ENCODE measurements at regions not wholly inside any gene's neighbourhood (a gene's known extent, or its start where the extent isn't known, plus 50 kb on each side); places are given as distances from the start of the nearest gene placed in this dataset.

- no peak for TF ChIP-seq CTCF (conservative IDR thresholded peaks at IDR 0.05)
- Mint-ChIP-seq H3K4me1 (0 out of 4 replicates have a peak, but pooled peaks cover 0 to 8% of the 10 kb centered on the region in 2 experiments), H3K9me3 (peaks cover 16 to 22% of the 10 kb centered on the region in 2 experiments; a peak in 4 of 5 replicates), H3K27ac (no peak overlapping the region), H3K36me3 (ENCODE audit: insufficient read depth in 1 of 3, low read depth in 3 of 3) (peaks cover 8 to 24% (median 19%) of the 10 kb centered on the region in 3 experiments), H3K4me3 (no peak overlapping the region), H3K27me3 (ENCODE audit: low read depth) (no peaks in the 10 kb centered on the region)
- no peak overlapping the region for H4K8ac ChIP-seq (replicated peaks; ENCODE audit: insufficient read length, low read depth, low read length)
- peaks cover 7% of the 10 kb centered on the region for H3K9me3 ChIP-seq (ENCODE audit: control insufficient read depth, low read depth, low read length)
- no peak overlapping the region for H2BK20ac ChIP-seq (ENCODE audit: low read depth, low read length, poor library complexity, severe bottlenecking)
- no peak overlapping the region for H2BK12ac ChIP-seq (ENCODE audit: insufficient read length, low read depth, low read length)
- H3K4me2 ChIP-seq (ENCODE audit: insufficient read depth, insufficient read length, low read length): no peak overlapping the region
- DNase-seq: no peak
- H2BK15ac ChIP-seq (ENCODE audit: low read depth, low read length): no peak overlapping the region
- H3K27me3 ChIP-seq (ENCODE audit: insufficient read depth, low read length): no peaks in the 10 kb centered on the region
- H2BK5ac ChIP-seq (ENCODE audit: insufficient read length, low read length): no peak overlapping the region
- no peak overlapping the region for H2BK120ac ChIP-seq (ENCODE audit: low read depth, low read length, poor library complexity, severe bottlenecking)
- no peak overlapping the region for H4K5ac ChIP-seq (ENCODE audit: insufficient read length, low read depth, low read length)
- no peak overlapping the region for H3K56ac ChIP-seq (ENCODE audit: insufficient read length, low read depth, low read length)
- no peaks in the 10 kb centered on the region for H3K4me1 ChIP-seq (ENCODE audit: insufficient read depth, low read length)
- no peak overlapping the region for H3K23ac ChIP-seq (ENCODE audit: insufficient read length, low read depth, low read length)
- H3K79me1 ChIP-seq (ENCODE audit: insufficient read depth, low read depth, low read length, poor library complexity, severe bottlenecking): no peaks in the 10 kb centered on the region
- WGBS (ENCODE audit: extremely low coverage, insufficient read length, low lambda C conversion rate): no CpG with 5 or more reads among the region's 1 CpG
- no peak overlapping the region for H3T11ph ChIP-seq (ENCODE audit: low read length)
- no peaks in the 10 kb centered on the region for H3K23me2 ChIP-seq (ENCODE audit: insufficient read length, low read depth, low read length, poor library complexity, severe bottlenecking)
- H4K91ac ChIP-seq (ENCODE audit: insufficient read length, low read depth, low read length): no peak overlapping the region
- H2AFZ ChIP-seq (ENCODE audit: low read length): no peak overlapping the region
- H3K79me2 ChIP-seq (ENCODE audit: insufficient read depth, low read length): no peaks in the 10 kb centered on the region
- H3K18ac ChIP-seq (ENCODE audit: insufficient read length, low read depth, low read length): no peak overlapping the region
- H2AK5ac ChIP-seq (ENCODE audit: insufficient read length, low read length): no peak overlapping the region
- H3K14ac ChIP-seq (ENCODE audit: insufficient read depth, low read length): no peak overlapping the region
- H3K9ac ChIP-seq (ENCODE audit: extremely low read depth, insufficient read length, low read length): no peak overlapping the region
- H4K20me1 ChIP-seq (ENCODE audit: control insufficient read depth, insufficient read depth, insufficient read length): no peaks in the 10 kb centered on the region
- H3K27ac ChIP-seq (ENCODE audit: insufficient read length, low read depth, low read length): no peak overlapping the region
- H3K4ac ChIP-seq (ENCODE audit: low read depth, low read length): no peak overlapping the region
These were observed 63.3 kb upstream of the THSD7A start for GRCh38 chr7:11895337-11895736.

Data from H9 (cell line).